ENCODE measurements at regions not wholly inside any gene's neighbourhood (a gene's known extent, or its start where the extent isn't known, plus 50 kb on each side); places are given as distances from the start of the nearest gene placed in this dataset.
"Not testable (repeated sequence)": the region's sequence is repeated elsewhere in the genome, so short reads cannot be mapped to it uniquely, and the experiment has no call there.

GRCh38 chr2:34815052-34815741, 1216.1 kb upstream of the FAM98A start:
- DNase-seq (ENCODE audit: low spot score): no peak

GRCh38 chr2:34810456-34810855, 1211.4 kb upstream of the FAM98A start:
- no peak for DNase-seq (ENCODE audit: low spot score)

GRCh38 chr2:34808426-34808825, 1209.3 kb upstream of the FAM98A start:
- no peak for DNase-seq (ENCODE audit: low spot score)

GRCh38 chr2:34806891-34807290, 1207.8 kb upstream of the FAM98A start:
- DNase-seq (ENCODE audit: low spot score): no peak

- no peak for DNase-seq (ENCODE audit: low spot score)
Measured at GRCh38 chr2:34806396-34806795, 1207.3 kb upstream of the FAM98A start.

GRCh38 chr2:34799556-34799955, 1200.5 kb upstream of the FAM98A start:
- peak; percentile 17 for DNase-seq (ENCODE audit: low spot score)

GRCh38 chr2:34795586-34795985, 1196.5 kb upstream of the FAM98A start:
- DNase-seq (ENCODE audit: low spot score): not testable (repeated sequence)

- no peak for DNase-seq (ENCODE audit: low spot score)
Measured at GRCh38 chr2:34789169-34789568, 1190.1 kb upstream of the FAM98A start.

GRCh38 chr2:34787341-34787740, 1188.2 kb upstream of the FAM98A start:
- DNase-seq (ENCODE audit: low spot score): no peak

- DNase-seq (ENCODE audit: low spot score): peak; percentile 50
Measured at GRCh38 chr2:34785206-34785785, 1186.2 kb upstream of the FAM98A start.

- DNase-seq (ENCODE audit: low spot score): no peak
Measured at GRCh38 chr2:34784701-34785100, 1185.6 kb upstream of the FAM98A start.

GRCh38 chr2:34750742-34751141, 1151.6 kb upstream of the FAM98A start:
- DNase-seq (ENCODE audit: low spot score): not testable (repeated sequence)

- DNase-seq (ENCODE audit: low spot score): no peak
Measured at GRCh38 chr2:34747643-34748042, 1148.5 kb upstream of the FAM98A start.

- no peak for DNase-seq (ENCODE audit: low spot score)
Measured at GRCh38 chr2:34738691-34739090, 1139.6 kb upstream of the FAM98A start.

- no peak for DNase-seq (ENCODE audit: low spot score)
Measured at GRCh38 chr2:34737146-34737545, 1138.0 kb upstream of the FAM98A start.

GRCh38 chr2:34736482-34736881, 1137.4 kb upstream of the FAM98A start:
- no peak for DNase-seq (ENCODE audit: low spot score)

GRCh38 chr2:34734662-34735061, 1135.6 kb upstream of the FAM98A start:
- no peak for DNase-seq (ENCODE audit: low spot score)

- no peak for DNase-seq (ENCODE audit: low spot score)
Measured at GRCh38 chr2:34734042-34734441, 1134.9 kb upstream of the FAM98A start.

GRCh38 chr2:34731292-34731691, 1132.2 kb upstream of the FAM98A start:
- DNase-seq (ENCODE audit: low spot score): no peak

GRCh38 chr2:34729845-34730244, 1130.7 kb upstream of the FAM98A start:
- DNase-seq (ENCODE audit: low spot score): peak; percentile 3

- DNase-seq (ENCODE audit: low spot score): no peak
Measured at GRCh38 chr2:34724107-34724506, 1125.0 kb upstream of the FAM98A start.

GRCh38 chr2:34723683-34724082, 1124.6 kb upstream of the FAM98A start:
- DNase-seq (ENCODE audit: low spot score): no peak

- DNase-seq (ENCODE audit: low spot score): no peak
Measured at GRCh38 chr2:34719206-34719605, 1120.1 kb upstream of the FAM98A start.
